Fibroblast of villous mesenchyme (primary cell): ENCODE measurements at regions not wholly inside any gene's neighbourhood (a gene's known extent, or its start where the extent isn't known, plus 50 kb on each side); places are given as distances from the start of the nearest gene placed in this dataset.

ENCODE experiments used
- DNase-seq: peaks from one replicate; pipeline ENCODE4 v3.0.0-alpha.2; 2010; ENCODE audit warnings: low read depth
- H3K4me3 ChIP-seq: 2 replicates; pipeline ENCODE4 v1.5.1; 2011; ENCODE audit warnings: low read depth, mild to moderate bottlenecking, low read length
- TF ChIP-seq, protein P1 (sequence below): IDR thresholded peaks from 2 replicates; pipeline ENCODE4 v1.5.1; 2012; ENCODE audit warnings: low read depth, mild to moderate bottlenecking, low read length; ENCODE audit not compliant: insufficient read depth

GRCh38 chr1:163807331-163808049 is 485.7 kb downstream of the NUF2 start:
- DNase-seq: no peak
- TF ChIP-seq, protein P1, sequence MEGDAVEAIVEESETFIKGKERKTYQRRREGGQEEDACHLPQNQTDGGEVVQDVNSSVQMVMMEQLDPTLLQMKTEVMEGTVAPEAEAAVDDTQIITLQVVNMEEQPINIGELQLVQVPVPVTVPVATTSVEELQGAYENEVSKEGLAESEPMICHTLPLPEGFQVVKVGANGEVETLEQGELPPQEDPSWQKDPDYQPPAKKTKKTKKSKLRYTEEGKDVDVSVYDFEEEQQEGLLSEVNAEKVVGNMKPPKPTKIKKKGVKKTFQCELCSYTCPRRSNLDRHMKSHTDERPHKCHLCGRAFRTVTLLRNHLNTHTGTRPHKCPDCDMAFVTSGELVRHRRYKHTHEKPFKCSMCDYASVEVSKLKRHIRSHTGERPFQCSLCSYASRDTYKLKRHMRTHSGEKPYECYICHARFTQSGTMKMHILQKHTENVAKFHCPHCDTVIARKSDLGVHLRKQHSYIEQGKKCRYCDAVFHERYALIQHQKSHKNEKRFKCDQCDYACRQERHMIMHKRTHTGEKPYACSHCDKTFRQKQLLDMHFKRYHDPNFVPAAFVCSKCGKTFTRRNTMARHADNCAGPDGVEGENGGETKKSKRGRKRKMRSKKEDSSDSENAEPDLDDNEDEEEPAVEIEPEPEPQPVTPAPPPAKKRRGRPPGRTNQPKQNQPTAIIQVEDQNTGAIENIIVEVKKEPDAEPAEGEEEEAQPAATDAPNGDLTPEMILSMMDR: no peak
- H3K4me3 ChIP-seq: no peak overlapping the region

DNA sequence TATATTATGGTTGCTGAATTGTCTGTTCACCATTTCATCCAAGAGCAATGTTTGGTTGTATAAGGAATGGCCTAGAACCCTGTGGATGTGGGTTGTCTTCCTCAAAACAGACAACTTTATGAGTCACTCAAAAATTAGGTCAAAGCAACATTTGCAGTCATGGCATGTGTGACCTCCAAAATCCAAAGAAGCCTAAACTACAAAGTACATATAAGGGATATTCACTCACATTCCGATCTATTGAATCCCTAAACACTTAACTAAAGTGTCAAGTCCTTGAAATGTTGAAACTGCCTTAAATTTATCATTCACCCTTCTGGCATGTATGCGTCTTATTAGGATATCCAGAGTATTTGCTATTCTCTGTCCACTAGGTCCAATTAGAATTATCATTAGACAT is 491.5 kb downstream of the NUF2 start:
- no peak for DNase-seq
- TF ChIP-seq, protein P1: no peak
- no peak overlapping the region for H3K4me3 ChIP-seq

DNA sequence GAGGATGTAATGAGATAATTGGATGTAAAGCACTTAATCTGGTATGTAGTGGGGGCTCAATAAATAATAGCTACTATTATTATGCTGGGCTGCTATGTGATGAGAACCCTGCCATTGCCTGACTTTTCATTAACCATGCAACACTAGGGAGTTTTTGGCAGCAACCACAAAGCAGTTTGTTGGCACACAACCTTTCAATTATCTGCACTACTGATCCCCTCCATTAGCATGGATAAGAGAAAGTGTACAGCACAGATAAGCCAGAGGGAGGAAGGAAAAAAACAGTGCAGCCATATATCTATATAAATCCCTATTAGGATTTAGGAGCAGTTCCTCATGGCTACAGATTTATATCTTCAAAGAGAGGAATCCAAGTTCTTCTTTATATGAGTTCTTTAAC is 498.5 kb downstream of the NUF2 start:
- TF ChIP-seq, protein P1: no peak
- no peak overlapping the region for H3K4me3 ChIP-seq
- DNase-seq: no peak

DNA sequence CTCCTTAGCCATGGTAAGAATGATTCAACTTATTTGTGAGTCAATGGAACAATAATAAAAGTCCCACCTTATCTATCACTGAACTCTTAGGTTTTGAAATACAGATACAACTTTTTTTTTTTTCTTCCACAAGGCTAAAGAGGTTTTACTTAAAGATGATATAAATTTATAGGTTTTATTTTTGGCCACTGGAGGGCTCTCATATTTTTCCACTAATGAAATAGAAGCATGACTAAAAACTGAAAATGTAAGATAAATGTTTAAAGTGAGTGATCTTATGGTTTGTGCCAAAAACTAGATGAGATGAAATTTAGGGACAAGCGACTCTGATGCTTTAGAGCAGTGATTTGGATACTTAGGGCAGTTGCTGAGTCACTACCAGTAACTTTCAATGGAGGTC is 499.0 kb downstream of the NUF2 start:
- H3K4me3 ChIP-seq: no peak overlapping the region
- TF ChIP-seq, protein P1: peak; percentile 20
- peak; percentile 14 for DNase-seq

DNA sequence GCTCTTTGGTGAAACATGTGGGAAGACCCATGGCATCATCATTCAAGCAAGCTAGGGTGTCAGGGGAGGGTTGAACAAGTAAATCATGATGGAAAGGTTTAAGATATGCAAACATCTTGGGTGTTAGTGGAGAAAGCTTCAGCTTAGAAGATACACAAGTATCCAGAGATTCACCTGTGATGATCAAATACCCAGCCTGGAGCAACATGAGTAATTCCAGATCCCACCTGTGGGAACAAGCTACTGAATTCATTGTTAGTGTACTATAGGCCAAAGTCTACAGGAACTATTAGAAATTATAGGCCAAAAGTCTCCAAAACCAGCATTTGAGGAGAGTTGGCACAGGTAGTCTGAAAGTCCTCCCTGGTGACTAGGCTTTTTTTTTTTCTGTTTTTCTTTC is 499.9 kb downstream of the NUF2 start:
- no peak overlapping the region for H3K4me3 ChIP-seq
- TF ChIP-seq, protein P1: no peak
- DNase-seq: no peak

DNA sequence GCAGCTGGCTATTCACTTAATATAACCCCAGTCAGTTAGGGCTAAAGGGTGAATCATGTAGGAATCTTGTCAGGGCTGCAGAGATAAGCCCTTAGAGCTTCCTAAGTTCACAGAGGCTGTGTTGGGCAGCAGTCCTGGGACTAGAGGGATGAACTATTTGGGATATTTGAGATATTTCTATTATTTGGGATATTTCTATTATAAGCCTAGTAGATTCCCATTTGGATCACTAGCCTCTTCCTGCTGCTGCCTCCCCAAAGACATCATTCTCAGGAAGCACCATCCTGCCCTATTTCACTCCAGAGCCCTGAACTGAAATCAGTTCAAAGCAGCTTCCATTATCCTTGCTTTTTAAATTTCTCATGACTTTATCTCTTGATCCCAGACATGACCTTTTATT is 501.3 kb downstream of the NUF2 start:
- no peak for DNase-seq
- TF ChIP-seq, protein P1: no peak
- no peak overlapping the region for H3K4me3 ChIP-seq

GRCh38 chr1:163824006-163824405 is 502.3 kb downstream of the NUF2 start:
- DNase-seq: peak; percentile 78
- H3K4me3 ChIP-seq: no peak overlapping the region
- TF ChIP-seq, protein P1: no peak
